GM06990 (cell line): ENCODE measurements at regions not wholly inside any gene's neighbourhood (a gene's known extent, or its start where the extent isn't known, plus 50 kb on each side); places are given as distances from the start of the nearest gene placed in this dataset.

Experiments used
- DNase-seq: peaks from one replicate; pipeline ENCODE4 v3.0.0-alpha.2; 2011; ENCODE audit not compliant: insufficient read length; ENCODE audit errors: extremely low read depth
- H3K27me3 ChIP-seq: replicated peaks from 2 replicates; pipeline ENCODE4 v1.6.0; 2011; ENCODE audit warnings: low read length; ENCODE audit not compliant: control insufficient read depth, insufficient read depth
- H3K36me3 ChIP-seq: 2 replicates; pipeline ENCODE4 v1.5.1; 2011; ENCODE audit warnings: low read length; ENCODE audit not compliant: control insufficient read depth, insufficient read depth
- H3K4me3 ChIP-seq: replicated peaks from 2 replicates; pipeline ENCODE4 v1.5.1; 2011; ENCODE audit warnings: low read depth, mild to moderate bottlenecking, control low read depth, low read length
- CTCF ChIP-seq: IDR thresholded peaks from 2 replicates; pipeline ENCODE4 v1.5.1; 2011; ENCODE audit warnings: low read length, control low read depth, mild to moderate bottlenecking, inconsistent platforms; ENCODE audit not compliant: insufficient read depth, poor library complexity, severe bottlenecking

- H3K27me3 ChIP-seq, result no peaks in the 10 kb centered on the region
- DNase-seq, result no peak
- H3K36me3 ChIP-seq, result no peaks in the 10 kb centered on the region
- no peak for TF ChIP-seq CTCF
- H3K4me3 ChIP-seq, result no peak overlapping the region
These were observed 563.8 kb downstream of the COL12A1 start for GRCh38 chr6:74642101-74642500.

- Histone ChIP-seq H3K36me3 (no peaks in the 10 kb centered on the region), H3K4me3 (no peak overlapping the region), H3K27me3 (no peaks in the 10 kb centered on the region)
- DNase-seq, result no peak
- no peak for TF ChIP-seq CTCF
These were observed 567.4 kb downstream of the COL12A1 start for GRCh38 chr6:74638412-74638811.

GRCh38 chr6:74632196-74632875 is 573.5 kb downstream of the COL12A1 start:
- DNase-seq, result no peak
- no peak overlapping the region for H3K4me3 ChIP-seq

GRCh38 chr6:74631564-74631963 is 574.3 kb downstream of the COL12A1 start:
- H3K27me3 ChIP-seq, result no peaks in the 10 kb centered on the region
- no peak for TF ChIP-seq CTCF
- no peaks in the 10 kb centered on the region for H3K36me3 ChIP-seq
- no peak for DNase-seq
- H3K4me3 ChIP-seq, result no peak overlapping the region

More at GRCh38 chr6:74632196-74632875, 573.5 kb downstream of the COL12A1 start:
- Histone ChIP-seq H3K27me3 (no peaks in the 10 kb centered on the region), H3K36me3 (no peaks in the 10 kb centered on the region)
- no peak for TF ChIP-seq CTCF

- H3K4me3 ChIP-seq, result no peak overlapping the region
- H3K36me3 ChIP-seq, result no peaks in the 10 kb centered on the region
- DNase-seq, result no peak
- no peaks in the 10 kb centered on the region for H3K27me3 ChIP-seq
- no peak for TF ChIP-seq CTCF
These were observed 579.6 kb downstream of the COL12A1 start for GRCh38 chr6:74626288-74626687.

GRCh38 chr6:74623027-74623426 is 582.8 kb downstream of the COL12A1 start:
- Histone ChIP-seq H3K27me3 (no peaks in the 10 kb centered on the region), H3K4me3 (no peak overlapping the region), H3K36me3 (no peaks in the 10 kb centered on the region)
- no peak for DNase-seq
- TF ChIP-seq CTCF, result no peak
